Glomerular visceral epithelial cell (primary cell): ENCODE measurements at regions not wholly inside any gene's neighbourhood (a gene's known extent, or its start where the extent isn't known, plus 50 kb on each side); places are given as distances from the start of the nearest gene placed in this dataset.
A peak's percentile ranks its signal among the peaks of the same experiment; 100 is the strongest.

Experiments used
- DNase-seq: peaks from one replicate; pipeline ENCODE4 v3.0.0-alpha.2; 2016; ENCODE audit errors: extremely low spot score

DNA sequence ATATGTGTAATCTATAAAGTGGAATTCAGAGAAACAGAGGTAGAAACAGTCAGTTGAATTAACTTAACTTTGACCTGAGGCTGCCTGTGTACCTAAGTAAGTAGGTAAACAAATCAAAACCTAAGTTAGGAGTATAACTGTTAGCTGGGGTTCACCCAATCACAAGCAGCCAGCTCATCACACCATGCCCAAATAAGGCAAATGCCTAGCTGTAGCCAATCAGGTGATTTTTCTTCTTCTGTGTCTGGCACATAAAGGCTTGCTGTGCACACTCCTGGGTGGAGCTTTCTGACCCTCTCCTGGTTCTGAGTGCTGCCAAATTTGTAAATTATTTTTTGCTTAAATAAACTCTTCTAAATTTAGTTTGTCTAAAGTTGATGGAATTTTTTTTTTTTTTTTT is 54.7 kb upstream of the TRIM39 start:
- no peak for DNase-seq

DNA sequence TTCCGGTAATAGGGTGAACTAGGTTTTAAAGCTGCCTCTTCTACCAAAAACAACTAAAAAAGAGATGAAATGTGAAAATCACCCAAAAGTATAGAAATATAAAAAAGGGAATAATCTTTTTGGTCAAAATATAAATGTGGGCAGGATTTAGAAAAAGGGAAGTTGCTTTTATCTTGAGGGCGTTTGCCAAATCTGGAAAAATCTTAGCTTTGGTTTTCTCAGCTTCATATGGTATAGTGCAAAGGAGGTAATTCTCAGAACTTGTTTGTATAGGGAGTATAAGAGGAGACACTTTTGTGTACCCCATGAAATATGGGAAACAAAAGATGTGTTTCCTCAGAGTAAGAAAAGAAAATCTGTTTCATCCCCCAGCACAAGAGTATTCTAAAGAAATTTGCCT is 54.2 kb upstream of the TRIM26 start:
- DNase-seq, result no peak

DNA sequence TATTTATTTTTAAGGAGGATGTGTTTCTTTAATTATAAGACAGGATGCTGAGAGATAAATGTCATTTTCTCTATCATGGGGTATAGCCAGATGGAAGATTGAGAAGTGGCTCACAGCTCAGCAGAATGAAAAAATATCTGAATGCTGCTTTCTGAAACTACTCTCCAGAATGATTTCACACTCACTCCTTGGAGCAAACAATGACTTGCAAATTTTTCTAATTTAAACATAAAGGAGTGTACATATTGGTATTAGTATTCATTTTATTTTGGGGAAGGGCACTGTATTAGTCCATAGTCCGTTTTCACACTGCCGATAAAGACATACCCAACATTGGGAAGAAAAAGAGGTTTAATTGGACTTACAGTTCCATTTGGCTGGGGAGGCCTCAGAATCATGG is 52.4 kb upstream of the TRIM26 start:
- no peak for DNase-seq

DNA sequence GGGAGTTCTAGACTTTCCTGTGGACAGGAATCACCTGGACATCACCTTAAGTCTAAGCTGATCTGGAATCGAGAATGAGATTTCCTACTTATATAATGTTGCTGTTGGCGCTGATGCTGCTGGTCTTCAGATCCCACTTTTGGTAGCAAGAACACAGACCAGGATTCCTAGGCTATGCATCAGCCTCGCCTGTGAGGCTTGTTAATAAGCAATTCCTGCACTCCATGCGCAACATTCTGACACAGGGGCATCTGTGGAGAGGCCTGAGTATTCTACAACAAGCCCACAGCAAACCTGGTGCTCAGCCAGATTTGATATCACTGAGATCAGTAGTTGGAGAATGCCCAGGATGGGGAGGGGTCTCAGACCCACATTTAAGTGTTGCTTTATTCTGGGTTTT is 52.0 kb upstream of the TRIM26 start:
- no peak for DNase-seq

DNA sequence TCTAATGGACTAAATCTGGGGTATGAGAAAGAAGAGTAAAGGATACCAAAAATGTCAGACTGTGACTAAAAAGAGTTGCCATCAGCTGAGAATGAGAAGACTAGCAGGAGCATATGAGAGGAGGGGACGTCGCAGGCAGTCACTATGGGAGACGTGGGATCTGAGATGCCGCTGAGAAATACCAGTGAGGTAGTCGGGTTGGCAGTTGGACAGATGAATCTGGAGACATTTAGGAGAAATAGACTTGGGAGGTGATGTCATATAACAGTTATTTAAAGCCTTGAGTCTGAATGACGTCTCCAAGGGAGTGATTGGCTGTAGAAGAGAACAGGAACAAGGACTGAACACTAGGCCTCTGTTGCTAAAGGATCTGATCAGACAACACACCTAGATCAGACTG is 51.5 kb upstream of the TRIM26 start:
- DNase-seq, result no peak

DNA sequence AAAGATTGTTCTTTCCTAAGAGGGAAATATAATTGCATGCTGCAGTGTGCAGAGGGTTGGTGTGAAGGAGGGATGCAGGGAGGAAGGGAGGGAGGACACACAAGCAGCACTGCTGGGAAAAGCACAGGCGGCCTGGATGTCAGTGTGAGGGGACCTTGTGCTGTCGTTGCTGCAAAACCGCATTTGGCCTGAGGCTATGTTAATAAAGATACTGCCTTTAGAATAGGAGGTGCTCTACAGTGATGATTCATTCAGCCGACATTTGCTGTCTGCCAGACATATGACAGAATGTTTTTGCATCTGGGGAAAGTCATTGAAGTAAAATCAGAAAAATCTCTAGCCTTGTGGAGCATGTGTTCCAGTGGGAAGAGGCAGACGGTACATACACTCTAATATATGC is 50.5 kb upstream of the TRIM26 start:
- DNase-seq, result peak; percentile 40
